H1 (cell line): ENCODE measurements at regions not wholly inside any gene's neighbourhood (a gene's known extent, or its start where the extent isn't known, plus 50 kb on each side); places are given as distances from the start of the nearest gene placed in this dataset.

Experiments used
- JUND ChIP-seq: IDR thresholded peaks from 2 replicates; pipeline ENCODE4 v1.6.1; 2011; ENCODE audit warnings: mild to moderate bottlenecking, improper control_type of control experiment, low read length
- NANOG ChIP-seq: IDR thresholded peaks from 2 replicates; pipeline ENCODE4 v1.6.1; 2011; ENCODE audit warnings: low read length, low read depth, mild to moderate bottlenecking, inconsistent platforms; ENCODE audit not compliant: insufficient read depth, poor library complexity, severe bottlenecking
- POLR2A ChIP-seq, 2 experiments: IDR thresholded peaks; 1 replicate in 1 of 2; 2 replicates in 1 of 2; pipeline ENCODE4 v1.6.1; 2011; ENCODE audit warnings: low read depth in 2 of 2, low read length in 2 of 2, mild to moderate bottlenecking in 2 of 2; ENCODE audit errors: control extremely low read depth in 1 of 2
- POLR2AphosphoS5 ChIP-seq: IDR thresholded peaks from 2 replicates; pipeline ENCODE4 v1.6.1; 2011; ENCODE audit warnings: low read depth, low read length
- SP2 ChIP-seq: IDR thresholded peaks from 2 replicates; pipeline ENCODE4 v1.6.1; 2012; ENCODE audit warnings: mild to moderate bottlenecking, low read length, inconsistent platforms
- SUZ12 ChIP-seq: fragments of 200-600 bp; sonication (generic); IDR thresholded peaks from 2 replicates; pipeline ENCODE4 v1.6.1; 2012; ENCODE audit warnings: mild to moderate bottlenecking, inconsistent platforms, low read length, moderate library complexity, mixed read lengths
- TBP ChIP-seq: IDR thresholded peaks from 2 replicates; pipeline ENCODE4 v1.6.1; 2011; ENCODE audit warnings: low read depth, low read length, improper control_type of control experiment
- TF ChIP-seq, protein P1 (sequence below): IDR thresholded peaks from 2 replicates; pipeline ENCODE4 v1.6.1; 2011; ENCODE audit warnings: low read length, improper control_type of control experiment
- TF ChIP-seq, protein P2 (sequence below), 3 experiments: IDR thresholded peaks; 1 replicate in 2 of 3; 2 replicates in 1 of 3; pipeline versions ENCODE4 v1.5.1 to v1.6.1; 2011; ENCODE audit warnings: low read length in 3 of 3, mild to moderate bottlenecking in 3 of 3, inconsistent platforms in 2 of 3, low read depth in 1 of 3, moderate library complexity in 1 of 3; ENCODE audit not compliant: insufficient read depth in 1 of 3; ENCODE audit errors: control extremely low read depth in 1 of 3

DNA sequence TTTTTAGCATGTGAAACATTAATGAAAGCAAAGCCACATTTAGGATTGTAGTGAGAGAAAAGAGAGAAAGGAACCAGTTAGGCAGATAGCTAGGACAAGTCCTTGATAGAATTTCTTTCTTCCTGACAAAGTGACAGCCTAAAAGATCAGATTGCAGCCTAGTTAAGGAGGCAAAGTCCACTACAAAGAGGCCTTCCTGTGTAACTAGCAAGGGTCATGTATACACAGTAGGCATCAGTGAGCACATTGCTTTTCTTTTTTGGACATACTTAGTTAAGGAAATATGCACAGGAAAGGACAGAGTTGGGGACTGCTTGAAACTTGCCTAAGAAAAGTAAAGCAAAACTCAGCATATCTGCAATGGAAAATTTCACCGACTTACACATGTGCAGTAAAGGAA is 1577.5 kb downstream of the NLGN4Y start:
- TF ChIP-seq NANOG (no peak), POLR2AphosphoS5 (no peak), JUND (no peak), POLR2A (IDR thresholded peaks at IDR 0.05; ENCODE audit: control extremely low read depth in 1 of 2, low read depth in 2 of 2, low read length in 2 of 2) (no peak), SUZ12 (no peak), SP2 (no peak), TBP (no peak)
- TF ChIP-seq, protein P1, sequence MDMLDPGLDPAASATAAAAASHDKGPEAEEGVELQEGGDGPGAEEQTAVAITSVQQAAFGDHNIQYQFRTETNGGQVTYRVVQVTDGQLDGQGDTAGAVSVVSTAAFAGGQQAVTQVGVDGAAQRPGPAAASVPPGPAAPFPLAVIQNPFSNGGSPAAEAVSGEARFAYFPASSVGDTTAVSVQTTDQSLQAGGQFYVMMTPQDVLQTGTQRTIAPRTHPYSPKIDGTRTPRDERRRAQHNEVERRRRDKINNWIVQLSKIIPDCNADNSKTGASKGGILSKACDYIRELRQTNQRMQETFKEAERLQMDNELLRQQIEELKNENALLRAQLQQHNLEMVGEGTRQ, result no peak
- TF ChIP-seq, protein P2, sequence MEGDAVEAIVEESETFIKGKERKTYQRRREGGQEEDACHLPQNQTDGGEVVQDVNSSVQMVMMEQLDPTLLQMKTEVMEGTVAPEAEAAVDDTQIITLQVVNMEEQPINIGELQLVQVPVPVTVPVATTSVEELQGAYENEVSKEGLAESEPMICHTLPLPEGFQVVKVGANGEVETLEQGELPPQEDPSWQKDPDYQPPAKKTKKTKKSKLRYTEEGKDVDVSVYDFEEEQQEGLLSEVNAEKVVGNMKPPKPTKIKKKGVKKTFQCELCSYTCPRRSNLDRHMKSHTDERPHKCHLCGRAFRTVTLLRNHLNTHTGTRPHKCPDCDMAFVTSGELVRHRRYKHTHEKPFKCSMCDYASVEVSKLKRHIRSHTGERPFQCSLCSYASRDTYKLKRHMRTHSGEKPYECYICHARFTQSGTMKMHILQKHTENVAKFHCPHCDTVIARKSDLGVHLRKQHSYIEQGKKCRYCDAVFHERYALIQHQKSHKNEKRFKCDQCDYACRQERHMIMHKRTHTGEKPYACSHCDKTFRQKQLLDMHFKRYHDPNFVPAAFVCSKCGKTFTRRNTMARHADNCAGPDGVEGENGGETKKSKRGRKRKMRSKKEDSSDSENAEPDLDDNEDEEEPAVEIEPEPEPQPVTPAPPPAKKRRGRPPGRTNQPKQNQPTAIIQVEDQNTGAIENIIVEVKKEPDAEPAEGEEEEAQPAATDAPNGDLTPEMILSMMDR (IDR thresholded peaks at IDR 0.05; ENCODE audit: control extremely low read depth in 1 of 3, insufficient read depth in 1 of 3, low read depth in 1 of 3, low read length in 3 of 3), result no peak
